Neural cell (in vitro differentiated cells): ENCODE measurements at regions not wholly inside any gene's neighbourhood (a gene's known extent, or its start where the extent isn't known, plus 50 kb on each side); places are given as distances from the start of the nearest gene placed in this dataset.

Source experiments
- H2AFZ ChIP-seq: fragments of 200-600, 300-800 bp; sonication (generic), shearing (Covaris generic); 2 replicates; pipeline ENCODE4 v1.6.0; 2014; ENCODE audit warnings: low read depth, mild to moderate bottlenecking, antibody characterized with exemption, low read length, moderate library complexity
- H3F3A ChIP-seq: fragments of 200-600 bp; shearing (Covaris generic); 2 replicates; pipeline ENCODE4 v1.6.1; 2016; ENCODE audit warnings: mild to moderate bottlenecking, moderate library complexity, mixed read lengths, antibody characterized with exemption, low read length; ENCODE audit not compliant: insufficient read depth, poor library complexity, severe bottlenecking
- H3K27ac ChIP-seq: fragments of 200-600, 300-800 bp; sonication (generic), shearing (Covaris generic); 2 replicates; pipeline ENCODE4 v1.5.1; 2014; ENCODE audit warnings: mild to moderate bottlenecking, low read length, moderate library complexity
- H3K27me3 ChIP-seq: fragments of 300-800, 200-600 bp; sonication (generic), shearing (Covaris generic); 2 replicates; pipeline ENCODE4 v1.6.0; 2014; ENCODE audit warnings: mild to moderate bottlenecking, low read depth, low read length, moderate library complexity; ENCODE audit not compliant: insufficient read depth
- H3K36me3 ChIP-seq: fragments of 300-800, 200-600 bp; sonication (generic), shearing (Covaris generic); 2 replicates; pipeline ENCODE4 v1.5.1; 2014; ENCODE audit warnings: mild to moderate bottlenecking, antibody characterized with exemption, low read length, moderate library complexity; ENCODE audit not compliant: insufficient read depth
- H3K4me2 ChIP-seq: fragments of 300-800, 200-600 bp; sonication (generic), shearing (Covaris generic); 2 replicates; pipeline ENCODE4 v1.6.0; 2014; ENCODE audit warnings: mild to moderate bottlenecking, low read length
- H3K4me3 ChIP-seq: fragments of 300-800, 200-600 bp; sonication (generic), shearing (Covaris generic); 2 replicates; pipeline ENCODE4 v1.5.1; 2014; ENCODE audit warnings: mild to moderate bottlenecking, low read length, moderate library complexity
- H3K79me2 ChIP-seq: fragments of 200-600 bp; shearing (Covaris generic); replicated peaks from 2 replicates; pipeline ENCODE4 v1.6.0; 2014; ENCODE audit warnings: mild to moderate bottlenecking, low read length, moderate library complexity; ENCODE audit not compliant: insufficient read depth
- H3K9ac ChIP-seq: fragments of 300-800, 200-600 bp; sonication (generic), shearing (Covaris generic); 2 replicates; pipeline ENCODE4 v1.6.1; 2016; ENCODE audit warnings: mild to moderate bottlenecking, low read length, mixed read lengths
- H3K9me2 ChIP-seq: fragments of 200-600 bp; shearing (Covaris generic); 2 replicates; pipeline ENCODE4 v1.6.1; 2016; ENCODE audit warnings: mild to moderate bottlenecking, low read length, mixed read lengths; ENCODE audit not compliant: insufficient read depth
- H3K9me3 ChIP-seq: fragments of 200-600, 300-800 bp; sonication (generic), shearing (Covaris generic); 2 replicates; pipeline ENCODE4 v1.6.1; 2016; ENCODE audit warnings: mild to moderate bottlenecking, mixed run types, low read length, moderate library complexity, mixed read lengths
- H4K20me1 ChIP-seq: fragments of 200-600 bp; shearing (Covaris generic); 2 replicates; pipeline ENCODE4 v1.6.1; 2016; ENCODE audit warnings: mild to moderate bottlenecking, mixed run types; ENCODE audit not compliant: insufficient read depth
- EP300 ChIP-seq: fragments of 450-650 bp; conservative IDR thresholded peaks from 2 replicates; pipeline ENCODE4 v1.6.1; 2014; ENCODE audit warnings: antibody characterized with exemption, mild to moderate bottlenecking, moderate library complexity; ENCODE audit not compliant: poor library complexity, severe bottlenecking
- EZH2 ChIP-seq: fragments of 200-600, 300-800 bp; shearing (Covaris generic), sonication (generic); IDR thresholded peaks from 2 replicates; pipeline ENCODE4 v1.6.1; 2014; ENCODE audit warnings: antibody characterized with exemption, low read length, borderline replicate concordance, mild to moderate bottlenecking; ENCODE audit not compliant: insufficient read depth, poor library complexity, severe bottlenecking
- MXI1 ChIP-seq: fragments of 450-650 bp; conservative IDR thresholded peaks from 2 replicates; pipeline ENCODE4 v1.6.1; 2014; ENCODE audit warnings: antibody characterized with exemption, mild to moderate bottlenecking; ENCODE audit not compliant: poor library complexity, severe bottlenecking
- POLR2AphosphoS5 ChIP-seq: IDR thresholded peaks from 2 replicates; pipeline ENCODE4 v1.6.1; 2012
- RAD21 ChIP-seq: fragments of 450-650 bp; conservative IDR thresholded peaks from 2 replicates; pipeline ENCODE4 v1.6.1; 2014; ENCODE audit warnings: antibody characterized with exemption, mild to moderate bottlenecking, moderate library complexity
- REST ChIP-seq: IDR thresholded peaks from 2 replicates; pipeline ENCODE4 v1.6.1; 2012; ENCODE audit warnings: borderline replicate concordance
- SMC3 ChIP-seq: fragments of 450-650 bp; conservative IDR thresholded peaks from 2 replicates; pipeline ENCODE4 v1.6.1; 2014; ENCODE audit warnings: antibody characterized with exemption, mild to moderate bottlenecking, moderate library complexity; ENCODE audit not compliant: poor library complexity
- TAF1 ChIP-seq: IDR thresholded peaks from 2 replicates; pipeline ENCODE4 v1.6.1; 2012; ENCODE audit warnings: low read depth
- TF ChIP-seq, protein P1 (sequence below): fragments of 450-650 bp; IDR thresholded peaks from 2 replicates; pipeline ENCODE4 v1.5.1; 2014; ENCODE audit warnings: antibody characterized with exemption, mild to moderate bottlenecking, moderate library complexity; ENCODE audit not compliant: poor library complexity, severe bottlenecking

GRCh38 chr15:98150084-98150483 lies 189.6 kb downstream of the ARRDC4 start:
- H3K27me3 ChIP-seq: no peaks in the 10 kb centered on the region
- no peaks in the 10 kb centered on the region for H3K79me2 ChIP-seq
- TF ChIP-seq POLR2AphosphoS5: no peak
- TF ChIP-seq EP300: no peak
- TF ChIP-seq SMC3: no peak
- no peak overlapping the region for H3K4me2 ChIP-seq
- no peaks in the 10 kb centered on the region for H4K20me1 ChIP-seq
- no peak overlapping the region for H3K4me3 ChIP-seq
- H3K9ac ChIP-seq: no peak overlapping the region
- no peaks in the 10 kb centered on the region for H3K36me3 ChIP-seq
- H3F3A ChIP-seq: no peaks in the 10 kb centered on the region
- no peak overlapping the region for H2AFZ ChIP-seq
- no peak overlapping the region for H3K27ac ChIP-seq
- no peaks in the 10 kb centered on the region for H3K9me2 ChIP-seq
- H3K9me3 ChIP-seq: no peaks in the 10 kb centered on the region

DNA sequence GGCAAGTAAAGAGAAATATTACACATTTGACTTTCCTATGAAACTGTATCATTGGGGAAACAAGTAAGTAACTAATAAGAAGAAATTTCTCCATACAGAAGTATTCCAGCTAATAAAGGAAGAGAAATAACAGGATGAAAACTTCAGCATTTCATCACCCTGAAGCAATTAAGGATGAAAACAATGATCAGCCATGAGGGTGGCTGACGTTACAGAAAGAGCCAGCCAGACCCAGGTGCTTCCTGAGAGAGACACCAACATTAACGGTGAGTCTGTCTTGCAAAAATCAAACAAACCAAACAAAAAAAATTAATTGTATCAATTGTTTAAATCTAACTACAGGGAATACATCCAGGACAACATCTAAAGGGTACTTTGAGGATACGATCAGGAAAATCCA lies 190.0 kb downstream of the ARRDC4 start:
- Histone ChIP-seq H3K36me3 (no peaks in the 10 kb centered on the region), H3K9me3 (no peaks in the 10 kb centered on the region), H3K4me3 (no peak overlapping the region), H3K27ac (no peak overlapping the region), H3K27me3 (no peaks in the 10 kb centered on the region), H2AFZ (no peak overlapping the region), H3K9ac (no peak overlapping the region), H4K20me1 (no peaks in the 10 kb centered on the region), H3K79me2 (no peaks in the 10 kb centered on the region), H3K4me2 (no peak overlapping the region), H3K9me2 (no peaks in the 10 kb centered on the region), H3F3A (no peaks in the 10 kb centered on the region)
- TF ChIP-seq POLR2AphosphoS5: no peak

GRCh38 chr15:98151096-98151495 lies 190.6 kb downstream of the ARRDC4 start:
- H3K27me3 ChIP-seq: no peaks in the 10 kb centered on the region
- no peaks in the 10 kb centered on the region for H3F3A ChIP-seq
- H3K4me3 ChIP-seq: no peak overlapping the region
- H3K27ac ChIP-seq: no peak overlapping the region
- H4K20me1 ChIP-seq: no peaks in the 10 kb centered on the region
- H3K79me2 ChIP-seq: no peaks in the 10 kb centered on the region
- no peaks in the 10 kb centered on the region for H3K9me3 ChIP-seq
- no peaks in the 10 kb centered on the region for H3K9me2 ChIP-seq
- no peak overlapping the region for H3K9ac ChIP-seq
- no peaks in the 10 kb centered on the region for H3K36me3 ChIP-seq
- H2AFZ ChIP-seq: no peak overlapping the region
- no peak for TF ChIP-seq SMC3
- TF ChIP-seq EZH2: no peak
- TF ChIP-seq POLR2AphosphoS5: no peak
- TF ChIP-seq EP300: no peak
- TF ChIP-seq MXI1: no peak
- TF ChIP-seq, protein P1, sequence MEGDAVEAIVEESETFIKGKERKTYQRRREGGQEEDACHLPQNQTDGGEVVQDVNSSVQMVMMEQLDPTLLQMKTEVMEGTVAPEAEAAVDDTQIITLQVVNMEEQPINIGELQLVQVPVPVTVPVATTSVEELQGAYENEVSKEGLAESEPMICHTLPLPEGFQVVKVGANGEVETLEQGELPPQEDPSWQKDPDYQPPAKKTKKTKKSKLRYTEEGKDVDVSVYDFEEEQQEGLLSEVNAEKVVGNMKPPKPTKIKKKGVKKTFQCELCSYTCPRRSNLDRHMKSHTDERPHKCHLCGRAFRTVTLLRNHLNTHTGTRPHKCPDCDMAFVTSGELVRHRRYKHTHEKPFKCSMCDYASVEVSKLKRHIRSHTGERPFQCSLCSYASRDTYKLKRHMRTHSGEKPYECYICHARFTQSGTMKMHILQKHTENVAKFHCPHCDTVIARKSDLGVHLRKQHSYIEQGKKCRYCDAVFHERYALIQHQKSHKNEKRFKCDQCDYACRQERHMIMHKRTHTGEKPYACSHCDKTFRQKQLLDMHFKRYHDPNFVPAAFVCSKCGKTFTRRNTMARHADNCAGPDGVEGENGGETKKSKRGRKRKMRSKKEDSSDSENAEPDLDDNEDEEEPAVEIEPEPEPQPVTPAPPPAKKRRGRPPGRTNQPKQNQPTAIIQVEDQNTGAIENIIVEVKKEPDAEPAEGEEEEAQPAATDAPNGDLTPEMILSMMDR: no peak
- no peak overlapping the region for H3K4me2 ChIP-seq

DNA sequence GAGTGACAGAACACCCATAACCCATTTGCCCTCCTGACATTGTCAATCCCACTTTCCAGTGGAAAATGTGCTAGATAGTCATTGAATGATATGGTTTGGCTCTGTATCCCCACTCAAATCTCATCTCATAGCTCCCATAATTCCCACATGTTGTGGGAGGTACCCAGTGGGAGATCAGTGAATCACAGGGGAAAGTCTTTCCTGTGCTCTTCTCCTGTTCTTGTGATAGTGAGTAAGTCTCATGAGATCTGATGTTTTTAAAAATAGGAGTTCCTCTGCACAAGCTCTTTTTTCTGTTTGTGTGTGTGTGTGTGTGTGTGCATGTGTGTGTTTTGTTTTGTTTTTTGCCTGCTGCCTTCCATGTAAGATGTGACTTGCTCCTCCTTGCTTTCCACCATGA lies 191.7 kb downstream of the ARRDC4 start:
- H4K20me1 ChIP-seq: no peaks in the 10 kb centered on the region
- H3K9me3 ChIP-seq: no peaks in the 10 kb centered on the region
- TF ChIP-seq TAF1: no peak
- TF ChIP-seq EZH2: no peak
- TF ChIP-seq EP300: no peak
- TF ChIP-seq RAD21: no peak
- no peak for TF ChIP-seq POLR2AphosphoS5
- no peak for TF ChIP-seq MXI1
- no peak for TF ChIP-seq REST
- TF ChIP-seq SMC3: no peak
- TF ChIP-seq, protein P1: no peak
- no peaks in the 10 kb centered on the region for H3K27me3 ChIP-seq
- H2AFZ ChIP-seq: no peak overlapping the region
- H3K4me3 ChIP-seq: no peak overlapping the region
- no peaks in the 10 kb centered on the region for H3K79me2 ChIP-seq
- H3K27ac ChIP-seq: no peak overlapping the region
- no peaks in the 10 kb centered on the region for H3F3A ChIP-seq
- no peaks in the 10 kb centered on the region for H3K9me2 ChIP-seq
- H3K4me2 ChIP-seq: no peak overlapping the region
- H3K9ac ChIP-seq: no peak overlapping the region
- H3K36me3 ChIP-seq: no peaks in the 10 kb centered on the region
